ENCODE measurements at regions not wholly inside any gene's neighbourhood (a gene's known extent, or its start where the extent isn't known, plus 50 kb on each side); places are given as distances from the start of the nearest gene placed in this dataset.
"Not testable (repeated sequence)": the region's sequence is repeated elsewhere in the genome, so short reads cannot be mapped to it uniquely, and the experiment has no call there.

DNA sequence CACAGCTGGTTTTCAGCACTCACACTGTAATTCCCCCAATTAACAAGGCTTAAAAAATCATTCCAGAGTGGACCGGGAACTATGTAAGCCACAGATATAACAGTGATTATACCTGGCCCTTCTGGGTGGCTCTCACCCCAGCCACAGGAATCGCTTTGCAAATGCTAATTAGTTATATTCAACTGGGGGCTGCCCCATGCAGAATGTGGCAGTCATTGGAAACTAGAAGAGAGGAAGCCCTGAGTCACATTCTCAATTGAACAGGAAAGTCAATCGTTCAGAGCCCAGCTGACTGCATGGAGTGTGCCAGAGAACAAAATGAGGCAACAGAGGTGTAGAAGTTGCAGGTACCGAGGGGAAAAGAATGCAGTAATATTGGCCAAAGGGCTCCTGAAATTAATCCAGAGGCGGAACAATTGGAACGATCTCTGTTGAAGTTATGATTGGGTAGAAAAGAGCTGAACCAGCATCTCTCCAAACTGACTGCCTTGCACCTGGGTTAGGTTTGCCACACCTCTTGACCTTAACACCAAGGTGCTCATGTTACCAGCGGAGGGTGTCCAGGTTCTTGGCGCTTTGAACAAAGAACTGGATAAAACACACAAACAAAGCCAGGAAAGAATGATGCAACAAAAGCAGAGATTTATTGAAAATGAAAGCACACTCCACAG, 909.7 kb upstream of the AUTS2 start:
- DNase-seq, result no peak

DNA sequence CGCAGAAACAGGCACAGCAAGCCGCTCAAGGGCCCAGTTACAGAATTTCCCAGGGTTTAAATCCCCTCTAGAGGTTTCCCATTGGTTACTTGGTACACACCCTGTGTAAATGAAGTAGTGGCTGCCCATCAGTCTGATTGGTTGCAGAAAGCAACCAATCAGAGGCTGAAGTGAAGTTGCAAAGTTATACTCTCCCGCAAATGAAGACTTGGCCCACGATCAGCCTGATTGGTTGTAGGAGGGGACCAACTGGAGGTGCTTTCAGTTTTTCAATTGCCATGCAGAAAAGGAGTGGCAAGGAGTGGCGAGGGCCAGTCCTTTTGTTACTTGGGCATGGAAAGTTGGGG, 909.2 kb upstream of the AUTS2 start:
- DNase-seq, result no peak

DNA sequence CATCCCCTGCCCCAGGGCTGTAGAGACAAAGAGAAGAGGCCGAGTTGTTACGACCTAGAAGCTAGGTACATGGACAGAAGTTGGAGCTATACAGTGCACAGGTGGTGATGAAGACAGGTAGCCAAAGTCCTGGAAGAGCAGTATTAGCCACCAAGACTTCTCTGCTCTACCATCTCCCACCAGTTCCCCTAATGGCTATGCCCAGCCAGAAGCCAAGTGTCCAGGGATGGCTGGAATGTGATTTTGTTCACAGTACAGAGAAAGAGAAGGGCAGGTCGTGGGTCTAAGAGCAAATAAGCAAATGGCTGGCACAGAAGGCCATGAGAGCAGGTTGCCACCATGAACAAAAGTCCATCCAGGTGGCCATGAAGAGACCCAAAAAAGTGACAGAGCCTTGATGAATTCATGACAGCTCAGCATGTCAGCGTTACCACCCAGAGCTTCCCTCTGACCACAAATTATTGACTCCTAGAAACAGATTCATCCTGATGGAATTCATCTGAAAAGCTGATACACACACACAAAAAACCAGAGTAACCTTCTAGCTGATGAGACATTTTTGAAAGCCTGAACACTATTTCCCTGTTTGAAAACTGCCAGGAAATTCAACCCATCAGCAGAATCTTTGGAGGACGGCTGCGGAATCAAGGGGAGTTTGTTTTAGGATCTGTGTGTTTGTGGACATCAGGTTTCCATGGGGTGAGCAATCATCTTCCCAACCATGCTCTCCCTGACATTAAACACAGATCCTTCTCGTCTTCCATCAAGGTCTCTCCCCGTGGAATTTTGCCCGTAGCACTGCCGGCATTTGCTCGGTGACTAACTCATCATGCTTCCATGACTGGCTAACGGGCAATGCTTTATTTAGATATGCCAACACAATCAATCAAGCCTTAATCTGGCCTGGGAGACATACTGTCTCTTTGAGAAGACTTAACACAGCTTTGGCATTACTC, 906.7 kb upstream of the AUTS2 start:
- DNase-seq, result no peak

DNA sequence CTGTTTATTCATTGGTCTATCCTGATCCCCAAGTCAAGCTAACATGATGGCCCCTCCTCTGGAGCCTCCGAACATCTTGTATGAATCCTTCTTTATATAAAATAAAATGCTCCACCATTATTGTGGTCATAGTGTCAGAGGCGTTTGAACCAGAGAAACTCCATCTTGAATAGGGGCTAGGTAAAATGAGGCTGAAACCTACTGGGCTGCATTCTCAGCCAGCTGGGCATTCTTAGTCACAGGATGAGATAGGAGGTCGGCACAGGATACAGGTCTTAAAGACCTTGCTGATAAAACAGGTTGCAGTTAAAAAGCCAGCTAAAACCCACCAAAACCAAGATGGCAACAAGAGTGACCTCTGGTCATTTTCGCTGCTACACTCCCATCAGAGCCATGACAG, 905.8 kb upstream of the AUTS2 start:
- DNase-seq, result no peak

DNA sequence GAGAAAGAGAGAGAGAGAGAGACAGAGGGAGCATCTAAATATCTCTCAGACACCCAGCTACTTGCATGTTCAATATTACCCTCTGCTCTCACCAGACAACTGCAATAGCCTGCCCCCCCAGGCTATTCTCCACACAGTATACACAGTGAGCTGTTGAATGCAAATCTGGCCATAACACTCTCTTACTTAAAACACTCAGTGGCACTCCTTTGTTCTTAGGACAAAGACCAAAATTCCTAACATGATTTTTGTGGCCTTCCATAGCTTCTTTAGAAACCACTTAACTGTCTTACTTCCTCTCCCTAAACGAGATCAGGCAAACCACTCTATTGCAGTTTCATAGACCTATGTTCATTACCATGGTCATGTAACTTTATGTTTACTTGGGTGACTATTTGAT, 903.6 kb upstream of the AUTS2 start:
- DNase-seq, result no peak

- no peak for DNase-seq
Measured at GRCh38 chr7:68697796-68698280, 900.4 kb upstream of the AUTS2 start.

DNA sequence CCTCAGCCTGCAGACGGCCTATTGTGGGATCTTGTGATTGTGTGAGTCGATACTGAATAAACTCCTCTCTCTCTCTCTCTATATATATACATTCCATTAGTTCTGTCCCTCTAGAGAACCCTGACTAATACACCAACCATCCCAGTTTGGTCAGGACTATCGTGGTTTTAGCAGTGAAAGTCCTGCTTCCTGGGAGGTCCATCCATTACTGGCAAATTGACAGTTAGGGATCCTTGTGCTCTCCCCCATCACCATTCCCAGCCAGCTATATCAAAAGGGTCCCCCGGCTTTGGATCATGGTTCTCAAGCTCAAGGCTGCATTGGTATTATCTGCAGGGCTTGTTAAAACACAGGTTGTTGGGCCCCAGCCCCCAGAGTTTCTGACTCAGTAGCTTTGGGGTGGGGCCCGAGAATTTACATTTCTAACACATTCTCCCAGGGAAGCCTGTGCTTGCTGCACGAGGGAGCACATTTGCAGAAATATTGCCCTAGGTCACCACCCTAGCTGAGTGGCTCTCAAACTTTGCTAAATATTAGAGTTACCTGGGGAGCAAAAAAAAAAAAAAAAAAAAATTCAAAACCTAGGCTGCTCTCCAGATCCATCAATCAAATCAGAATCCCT, 899.1 kb upstream of the AUTS2 start:
- DNase-seq, result no peak

DNA sequence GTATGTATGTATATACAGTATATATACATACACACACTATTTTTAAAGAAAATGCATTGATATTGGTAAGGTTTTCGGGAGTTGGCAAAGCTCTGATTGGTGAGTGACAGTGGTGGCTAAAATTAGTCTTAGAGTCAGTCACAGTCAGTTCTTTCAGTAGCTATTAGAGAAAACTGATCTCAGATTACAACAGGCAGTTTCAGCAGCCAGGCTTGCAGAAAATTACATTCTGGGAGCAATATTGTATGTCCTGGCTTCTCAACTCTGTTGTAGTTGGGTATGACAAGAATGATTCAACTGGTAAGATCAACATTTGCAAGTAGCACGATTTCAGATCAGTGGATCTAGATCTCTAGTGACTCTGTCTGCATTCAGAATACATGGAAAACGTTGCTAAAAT, 897.9 kb upstream of the AUTS2 start:
- no peak for DNase-seq

- no peak for DNase-seq
Measured at GRCh38 chr7:68706291-68706690, 892.0 kb upstream of the AUTS2 start.

GRCh38 chr7:68707159-68707558, 891.1 kb upstream of the AUTS2 start:
- no peak for DNase-seq

- no peak for DNase-seq
Measured at GRCh38 chr7:68707958-68708357, 890.3 kb upstream of the AUTS2 start.

- DNase-seq, result no peak
Measured at GRCh38 chr7:68712956-68713495, 885.2 kb upstream of the AUTS2 start.

DNA sequence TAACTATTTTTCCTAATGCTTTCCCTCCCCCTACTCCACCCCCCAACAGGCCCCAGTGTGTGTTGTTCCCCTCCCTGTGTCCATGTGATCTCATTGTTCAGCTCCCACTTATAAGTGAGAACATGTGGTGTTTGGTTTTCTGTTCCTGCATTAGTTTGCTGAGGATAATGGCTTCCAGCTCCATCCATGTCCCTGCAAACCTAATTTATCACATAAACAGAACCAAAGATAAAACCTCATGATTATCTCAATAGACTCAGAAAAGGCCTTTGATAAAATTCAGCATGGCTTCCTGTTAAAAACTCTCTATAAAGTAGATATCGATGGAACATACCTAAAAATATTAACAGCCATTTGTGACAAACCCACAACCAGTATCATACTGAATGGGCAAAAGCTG, 884.1 kb upstream of the AUTS2 start:
- DNase-seq, result not testable (repeated sequence)

DNA sequence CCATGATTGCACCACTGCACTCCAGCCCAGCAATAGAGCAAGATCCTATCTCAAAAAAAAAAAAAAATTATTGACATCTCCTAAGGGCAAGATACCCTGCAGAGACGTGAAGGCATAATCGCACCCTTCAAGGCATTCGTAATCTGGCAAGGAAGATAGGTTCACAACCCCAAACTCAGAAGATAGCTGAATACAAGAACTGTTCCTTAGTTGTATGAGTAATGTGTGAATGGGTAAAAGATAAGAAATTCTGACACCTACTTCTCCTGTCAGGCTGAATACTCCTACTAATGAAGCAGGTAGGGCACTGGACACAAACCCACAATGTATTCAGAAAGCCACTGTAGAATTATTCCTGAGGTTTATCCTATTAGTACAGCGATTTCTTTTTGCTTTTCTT, 882.4 kb upstream of the AUTS2 start:
- no peak for DNase-seq

DNA sequence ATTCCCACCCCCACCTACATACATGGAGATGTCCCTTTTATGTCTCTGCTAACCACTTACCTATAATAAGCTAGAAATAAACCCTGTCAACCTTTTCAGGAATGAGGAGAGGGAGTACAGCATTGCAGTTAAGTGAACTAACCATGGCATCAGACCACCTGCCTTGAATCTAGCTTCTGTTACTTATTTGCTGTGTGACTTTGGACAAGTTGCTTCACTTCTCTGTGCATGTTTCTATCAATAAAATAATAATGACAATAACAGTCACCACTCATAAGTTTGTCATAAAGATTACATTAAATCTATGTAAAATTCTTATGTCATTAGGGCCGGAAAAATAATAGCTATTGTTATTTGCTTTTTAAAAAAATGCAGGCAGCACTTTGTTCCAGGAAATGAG, 881.1 kb upstream of the AUTS2 start:
- DNase-seq, result no peak

- DNase-seq, result no peak
Measured at GRCh38 chr7:68718097-68718551, 880.2 kb upstream of the AUTS2 start.

DNA sequence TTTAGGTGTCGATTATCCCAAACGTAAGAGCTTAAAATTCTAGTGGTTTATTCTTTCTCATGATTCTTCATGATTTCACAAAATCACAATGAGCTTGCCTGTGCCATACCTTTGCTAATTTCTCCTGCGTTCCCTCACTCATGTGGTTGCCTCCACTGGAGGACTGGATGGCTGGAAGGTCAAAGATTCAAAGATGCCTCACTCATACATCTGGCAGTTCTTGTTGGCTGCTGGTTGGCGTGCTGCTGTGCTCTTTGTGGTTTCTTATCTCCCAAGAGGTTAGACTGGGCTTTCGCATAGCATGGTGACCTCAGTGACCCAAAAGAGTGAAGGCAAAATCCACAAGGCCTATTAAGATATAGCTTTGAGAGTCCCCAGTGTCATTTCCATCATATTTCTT, 877.6 kb upstream of the AUTS2 start:
- DNase-seq, result no peak

- no peak for DNase-seq
Measured at GRCh38 chr7:68722044-68722443, 876.2 kb upstream of the AUTS2 start.

DNA sequence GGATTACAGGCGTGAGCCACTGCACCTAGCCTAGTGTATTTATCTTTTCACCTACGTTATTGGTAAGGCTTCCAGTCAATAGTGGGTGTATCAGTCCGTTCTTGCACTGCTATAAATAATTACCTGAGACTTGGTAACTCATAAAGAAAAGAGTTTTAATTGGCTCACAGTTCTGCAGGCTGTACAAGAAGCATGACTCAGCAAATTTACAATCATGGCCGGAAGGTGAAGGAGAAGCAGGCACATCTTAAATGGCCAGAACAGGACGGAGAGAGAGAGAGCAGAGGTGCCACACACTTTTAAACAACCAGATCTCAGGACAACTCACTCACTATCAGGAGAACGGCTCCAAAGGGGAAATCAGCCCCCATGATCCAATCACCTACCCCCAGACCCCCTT, 873.3 kb upstream of the AUTS2 start:
- DNase-seq, result no peak

- DNase-seq, result no peak
Measured at GRCh38 chr7:68725843-68726785, 872.2 kb upstream of the AUTS2 start.

- not testable (repeated sequence) for DNase-seq
Measured at GRCh38 chr7:68728720-68729119, 869.6 kb upstream of the AUTS2 start.

GRCh38 chr7:68729371-68729770, 868.9 kb upstream of the AUTS2 start:
- no peak for DNase-seq

Data from CD4-positive, alpha-beta T cell treated with Interferon alpha-2 for 1 hour (primary cell).